ENCODE measurements at regions not wholly inside any gene's neighbourhood (a gene's known extent, or its start where the extent isn't known, plus 50 kb on each side); places are given as distances from the start of the nearest gene placed in this dataset.

DNA sequence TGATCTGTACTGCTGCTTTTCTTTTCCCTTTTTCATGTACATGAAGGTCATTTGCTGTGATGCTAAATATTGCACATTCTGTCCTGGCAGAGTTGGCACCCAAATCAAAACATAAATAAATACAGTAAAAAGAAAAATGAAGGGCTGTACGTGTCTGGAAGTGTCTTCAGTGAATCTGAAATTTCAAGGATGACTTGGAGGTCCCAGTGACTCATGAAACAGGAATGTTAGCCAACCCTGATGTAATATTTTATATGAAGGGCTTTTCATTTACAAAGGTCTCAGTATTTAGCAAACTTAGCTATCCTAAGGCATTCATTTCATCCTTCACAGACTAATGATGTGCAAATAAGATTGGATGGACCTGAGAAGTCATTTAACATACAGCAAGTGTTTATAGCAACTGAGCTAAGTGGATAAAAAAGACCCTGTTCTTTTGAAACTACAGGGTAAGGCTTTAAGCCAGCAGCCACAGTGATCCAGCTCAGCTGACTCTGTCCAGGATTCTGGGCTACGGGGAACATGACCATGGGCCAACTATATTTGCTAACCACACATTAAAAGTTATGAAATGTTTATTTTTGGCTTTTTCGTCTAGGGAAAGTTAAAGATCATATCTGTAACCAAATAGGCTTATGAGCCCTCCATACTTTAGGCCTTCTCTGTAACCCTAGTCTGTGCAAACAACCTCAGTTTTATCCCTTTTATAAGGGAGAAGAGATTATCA is 104.0 kb upstream of the DMRTA1 start:
- TF ChIP-seq, protein P1, sequence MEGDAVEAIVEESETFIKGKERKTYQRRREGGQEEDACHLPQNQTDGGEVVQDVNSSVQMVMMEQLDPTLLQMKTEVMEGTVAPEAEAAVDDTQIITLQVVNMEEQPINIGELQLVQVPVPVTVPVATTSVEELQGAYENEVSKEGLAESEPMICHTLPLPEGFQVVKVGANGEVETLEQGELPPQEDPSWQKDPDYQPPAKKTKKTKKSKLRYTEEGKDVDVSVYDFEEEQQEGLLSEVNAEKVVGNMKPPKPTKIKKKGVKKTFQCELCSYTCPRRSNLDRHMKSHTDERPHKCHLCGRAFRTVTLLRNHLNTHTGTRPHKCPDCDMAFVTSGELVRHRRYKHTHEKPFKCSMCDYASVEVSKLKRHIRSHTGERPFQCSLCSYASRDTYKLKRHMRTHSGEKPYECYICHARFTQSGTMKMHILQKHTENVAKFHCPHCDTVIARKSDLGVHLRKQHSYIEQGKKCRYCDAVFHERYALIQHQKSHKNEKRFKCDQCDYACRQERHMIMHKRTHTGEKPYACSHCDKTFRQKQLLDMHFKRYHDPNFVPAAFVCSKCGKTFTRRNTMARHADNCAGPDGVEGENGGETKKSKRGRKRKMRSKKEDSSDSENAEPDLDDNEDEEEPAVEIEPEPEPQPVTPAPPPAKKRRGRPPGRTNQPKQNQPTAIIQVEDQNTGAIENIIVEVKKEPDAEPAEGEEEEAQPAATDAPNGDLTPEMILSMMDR (IDR thresholded peaks at IDR 0.05; ENCODE audit: insufficient read depth, low read length, poor library complexity, severe bottlenecking): no peak
- Histone ChIP-seq H3K4me3 (replicated peaks; ENCODE audit: low read depth, low read length) (no peak overlapping the region), H3K36me3 (ENCODE audit: control insufficient read depth, insufficient read depth, low read length) (no peaks in the 10 kb centered on the region), H3K27me3 (replicated peaks; ENCODE audit: control insufficient read depth, insufficient read depth, low read length) (no peaks in the 10 kb centered on the region)
- DNase-seq (ENCODE audit: extremely low read depth, insufficient read length): no peak

DNA sequence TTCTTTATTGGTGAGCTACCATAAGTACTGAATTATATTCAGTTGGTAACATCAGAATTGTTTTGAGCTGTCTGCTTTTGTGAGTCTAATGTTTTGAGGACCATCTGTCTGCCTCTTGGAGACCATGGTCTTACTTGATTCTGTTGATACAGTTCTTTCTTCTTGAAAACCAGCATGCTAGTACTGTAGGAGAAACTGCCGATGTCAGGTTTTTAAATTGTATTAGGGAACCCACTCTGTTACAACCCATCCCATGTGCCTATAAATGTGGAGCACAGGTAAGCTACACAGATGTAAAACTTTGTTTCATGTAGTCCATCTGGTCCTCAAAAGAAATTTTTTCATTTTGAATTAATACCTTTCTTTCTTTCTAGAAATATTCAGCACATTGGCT is 103.4 kb upstream of the DMRTA1 start:
- H3K36me3 ChIP-seq (ENCODE audit: control insufficient read depth, insufficient read depth, low read length): no peaks in the 10 kb centered on the region
- H3K4me3 ChIP-seq (replicated peaks; ENCODE audit: low read depth, low read length): no peak overlapping the region
- H3K27me3 ChIP-seq (replicated peaks; ENCODE audit: control insufficient read depth, insufficient read depth, low read length): no peaks in the 10 kb centered on the region
- DNase-seq (ENCODE audit: extremely low read depth, insufficient read length): no peak
- TF ChIP-seq, protein P1 (IDR thresholded peaks at IDR 0.05; ENCODE audit: insufficient read depth, low read length, poor library complexity, severe bottlenecking): no peak

DNA sequence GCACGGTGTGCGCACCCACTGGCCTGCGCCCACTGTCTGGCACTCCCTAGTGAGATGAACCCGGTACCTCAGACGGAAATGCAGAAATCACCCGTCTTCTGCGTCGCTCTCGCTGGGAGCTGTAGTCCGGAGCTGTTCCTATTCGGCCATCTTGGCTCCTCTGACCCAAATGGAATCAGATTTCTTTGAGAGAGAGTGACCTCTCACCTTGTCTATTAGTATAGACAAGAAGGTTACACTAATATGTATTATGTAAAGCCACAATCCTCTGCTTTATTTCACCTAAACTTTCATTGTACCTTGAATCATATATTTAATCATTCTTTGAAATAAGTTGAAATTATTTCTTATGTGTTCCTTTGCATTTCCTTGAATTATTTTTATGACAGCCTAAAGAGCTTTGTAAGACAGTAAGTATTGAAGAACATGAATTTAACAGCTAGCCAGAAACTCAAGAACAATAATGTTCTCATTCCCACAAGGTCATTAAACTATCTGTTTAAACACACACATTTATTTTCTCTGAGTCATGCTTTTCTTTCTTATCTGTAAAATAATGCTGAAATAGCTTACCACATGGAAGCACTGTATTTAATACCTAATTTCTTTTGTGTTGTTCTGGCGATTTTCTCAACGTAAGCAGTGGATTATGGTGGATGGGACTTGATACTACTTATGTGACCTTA is 91.8 kb upstream of the DMRTA1 start:
- Histone ChIP-seq H3K4me3 (replicated peaks; ENCODE audit: low read depth, low read length) (no peak overlapping the region), H3K27me3 (replicated peaks; ENCODE audit: control insufficient read depth, insufficient read depth, low read length) (no peaks in the 10 kb centered on the region), H3K36me3 (ENCODE audit: control insufficient read depth, insufficient read depth, low read length) (no peaks in the 10 kb centered on the region)
- DNase-seq (ENCODE audit: extremely low read depth, insufficient read length): no peak
- TF ChIP-seq, protein P1 (IDR thresholded peaks at IDR 0.05; ENCODE audit: insufficient read depth, low read length, poor library complexity, severe bottlenecking): no peak

DNA sequence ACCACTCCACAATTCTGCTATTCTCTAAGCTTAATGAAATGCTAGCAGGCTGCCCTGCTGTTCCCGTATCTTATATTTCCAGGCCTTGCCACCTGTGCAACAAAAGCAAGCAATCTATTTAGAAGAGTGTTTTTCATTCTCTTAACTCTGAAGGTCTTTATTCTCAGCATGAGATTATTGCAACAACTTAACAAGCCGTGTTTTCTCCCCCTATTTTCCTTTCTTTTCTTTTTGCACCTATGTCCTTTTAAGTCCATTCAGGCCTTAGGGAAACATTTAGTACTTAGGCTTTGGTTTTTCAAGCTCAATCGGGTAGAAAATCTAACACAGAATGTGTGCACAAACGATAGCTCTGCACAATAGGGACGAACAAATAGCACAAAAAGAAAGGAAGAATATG is 89.6 kb upstream of the DMRTA1 start:
- no peaks in the 10 kb centered on the region for H3K27me3 ChIP-seq (replicated peaks; ENCODE audit: control insufficient read depth, insufficient read depth, low read length)
- TF ChIP-seq, protein P1 (IDR thresholded peaks at IDR 0.05; ENCODE audit: insufficient read depth, low read length, poor library complexity, severe bottlenecking): no peak
- H3K4me3 ChIP-seq (replicated peaks; ENCODE audit: low read depth, low read length): no peak overlapping the region
- no peak for DNase-seq (ENCODE audit: extremely low read depth, insufficient read length)
- no peaks in the 10 kb centered on the region for H3K36me3 ChIP-seq (ENCODE audit: control insufficient read depth, insufficient read depth, low read length)

DNA sequence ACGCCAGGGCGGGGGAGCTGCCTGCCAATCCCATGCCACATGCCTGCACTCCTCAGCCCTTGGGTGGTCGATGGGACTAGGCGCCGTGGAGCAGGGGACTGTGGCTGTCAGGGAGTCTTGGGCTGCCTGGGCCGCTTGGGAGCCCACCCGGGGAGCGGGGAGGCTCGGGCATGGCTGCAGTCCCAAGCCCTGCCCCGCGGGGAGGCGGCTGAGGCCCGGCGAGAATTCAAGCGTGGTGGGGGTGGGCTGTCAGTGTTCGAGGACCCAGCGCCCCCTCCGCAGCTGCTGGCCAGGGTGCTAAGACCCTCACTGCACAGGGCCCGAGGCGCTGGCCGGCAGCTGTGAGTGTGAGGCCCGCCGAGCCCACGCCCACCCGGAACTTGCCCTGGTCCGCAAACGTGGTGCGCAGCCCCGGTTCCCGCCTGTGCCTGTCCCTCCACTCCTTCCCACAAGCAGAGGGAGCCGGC is 83.2 kb upstream of the DMRTA1 start:
- Histone ChIP-seq H3K27me3 (replicated peaks; ENCODE audit: control insufficient read depth, insufficient read depth, low read length) (no peaks in the 10 kb centered on the region), H3K4me3 (replicated peaks; ENCODE audit: low read depth, low read length) (no peak overlapping the region), H3K36me3 (ENCODE audit: control insufficient read depth, insufficient read depth, low read length) (no peaks in the 10 kb centered on the region)
- TF ChIP-seq, protein P1 (IDR thresholded peaks at IDR 0.05; ENCODE audit: insufficient read depth, low read length, poor library complexity, severe bottlenecking): no peak
- no peak for DNase-seq (ENCODE audit: extremely low read depth, insufficient read length)
